Smooth muscle cell (in vitro differentiated cells): ENCODE measurements at regions not wholly inside any gene's neighbourhood (a gene's known extent, or its start where the extent isn't known, plus 50 kb on each side); places are given as distances from the start of the nearest gene placed in this dataset.
A peak's percentile ranks its signal among the peaks of the same experiment; 100 is the strongest.

Experiments
- DNase-seq: peaks from one replicate; lab custom pipeline; 2025; ENCODE audit not compliant: unreplicated experiment; lab: John Stamatoyannopoulos, UW
- H2AFZ ChIP-seq: fragments of 200-600 bp; sonication (generic); 2 replicates; pipeline ENCODE4 v1.6.0; 2016; ENCODE audit warnings: antibody characterized with exemption, low read depth, mild to moderate bottlenecking
- H3F3A ChIP-seq: fragments of 200-600 bp; sonication (generic); 2 replicates; pipeline ENCODE4 v1.6.0; 2017; ENCODE audit warnings: antibody characterized with exemption, low read depth
- H3K27ac ChIP-seq: fragments of 200-600 bp; sonication (generic); 2 replicates; pipeline ENCODE4 v1.5.1; 2016; ENCODE audit warnings: low read depth, mild to moderate bottlenecking
- H3K27me3 ChIP-seq: fragments of 200-600 bp; sonication (generic); 2 replicates; pipeline ENCODE4 v1.6.1; 2016; ENCODE audit warnings: low read depth, mild to moderate bottlenecking
- H3K36me3 ChIP-seq: fragments of 200-600 bp; sonication (generic); 2 replicates; pipeline ENCODE4 v1.5.1; 2016; ENCODE audit warnings: low read depth
- H3K4me1 ChIP-seq: fragments of 200-600 bp; sonication (generic); 2 replicates; pipeline ENCODE4 v1.5.1; 2016; ENCODE audit warnings: low read depth
- H3K4me2 ChIP-seq: fragments of 200-600 bp; sonication (generic); 2 replicates; pipeline ENCODE4 v1.6.0; 2016; ENCODE audit warnings: mild to moderate bottlenecking
- H3K4me3 ChIP-seq: fragments of 200-600 bp; sonication (generic); 2 replicates; pipeline ENCODE4 v1.5.1; 2016; ENCODE audit warnings: mild to moderate bottlenecking
- H3K79me2 ChIP-seq: fragments of 200-600 bp; sonication (generic); 2 replicates; pipeline ENCODE4 v1.6.0; 2016; ENCODE audit warnings: low read depth, mild to moderate bottlenecking
- H3K9ac ChIP-seq: fragments of 200-600 bp; sonication (generic); 2 replicates; pipeline ENCODE4 v1.6.0; 2016; ENCODE audit warnings: low read depth
- H3K9me3 ChIP-seq: fragments of 200-600 bp; sonication (generic); replicated peaks from 2 replicates; pipeline ENCODE4 v1.5.1; 2016; ENCODE audit warnings: low read depth
- H4K20me1 ChIP-seq: fragments of 200-600 bp; sonication (generic); 2 replicates; pipeline ENCODE4 v1.6.0; 2016; ENCODE audit warnings: low read depth
- WGBS: methylation state at CpG from one replicate; pipeline ENCODE4 v1.1.7; 2016; ENCODE audit warnings: low lambda C conversion rate; 5-methylcytosine and 5-hydroxymethylcytosine counted together
- TF ChIP-seq, protein P1 (sequence below): fragments of 200-600 bp; sonication (generic); IDR thresholded peaks from 2 replicates; pipeline ENCODE4 v1.5.1; 2017; ENCODE audit warnings: borderline replicate concordance, mild to moderate bottlenecking, antibody characterized with exemption; ENCODE audit not compliant: insufficient read depth, poor library complexity, severe bottlenecking

GRCh38 chr3:30530084-30530483 lies 76.3 kb upstream of the TGFBR2 start:
- Histone ChIP-seq H2AFZ (no peak overlapping the region), H3K36me3 (no peaks in the 10 kb centered on the region), H3K9ac (no peak overlapping the region), H3K4me2 (no peak overlapping the region), H3K79me2 (no peaks in the 10 kb centered on the region), H3K27ac (no peak overlapping the region), H3F3A (no peaks in the 10 kb centered on the region), H3K4me3 (no peak overlapping the region), H3K27me3 (no peaks in the 10 kb centered on the region), H3K9me3 (no peaks in the 10 kb centered on the region), H4K20me1 (no peaks in the 10 kb centered on the region), H3K4me1 (no peaks in the 10 kb centered on the region)
- TF ChIP-seq, protein P1, sequence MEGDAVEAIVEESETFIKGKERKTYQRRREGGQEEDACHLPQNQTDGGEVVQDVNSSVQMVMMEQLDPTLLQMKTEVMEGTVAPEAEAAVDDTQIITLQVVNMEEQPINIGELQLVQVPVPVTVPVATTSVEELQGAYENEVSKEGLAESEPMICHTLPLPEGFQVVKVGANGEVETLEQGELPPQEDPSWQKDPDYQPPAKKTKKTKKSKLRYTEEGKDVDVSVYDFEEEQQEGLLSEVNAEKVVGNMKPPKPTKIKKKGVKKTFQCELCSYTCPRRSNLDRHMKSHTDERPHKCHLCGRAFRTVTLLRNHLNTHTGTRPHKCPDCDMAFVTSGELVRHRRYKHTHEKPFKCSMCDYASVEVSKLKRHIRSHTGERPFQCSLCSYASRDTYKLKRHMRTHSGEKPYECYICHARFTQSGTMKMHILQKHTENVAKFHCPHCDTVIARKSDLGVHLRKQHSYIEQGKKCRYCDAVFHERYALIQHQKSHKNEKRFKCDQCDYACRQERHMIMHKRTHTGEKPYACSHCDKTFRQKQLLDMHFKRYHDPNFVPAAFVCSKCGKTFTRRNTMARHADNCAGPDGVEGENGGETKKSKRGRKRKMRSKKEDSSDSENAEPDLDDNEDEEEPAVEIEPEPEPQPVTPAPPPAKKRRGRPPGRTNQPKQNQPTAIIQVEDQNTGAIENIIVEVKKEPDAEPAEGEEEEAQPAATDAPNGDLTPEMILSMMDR: no peak
- DNase-seq: no peak
- 100% methylated on average over 1 of the region's 1 CpG for WGBS

DNA sequence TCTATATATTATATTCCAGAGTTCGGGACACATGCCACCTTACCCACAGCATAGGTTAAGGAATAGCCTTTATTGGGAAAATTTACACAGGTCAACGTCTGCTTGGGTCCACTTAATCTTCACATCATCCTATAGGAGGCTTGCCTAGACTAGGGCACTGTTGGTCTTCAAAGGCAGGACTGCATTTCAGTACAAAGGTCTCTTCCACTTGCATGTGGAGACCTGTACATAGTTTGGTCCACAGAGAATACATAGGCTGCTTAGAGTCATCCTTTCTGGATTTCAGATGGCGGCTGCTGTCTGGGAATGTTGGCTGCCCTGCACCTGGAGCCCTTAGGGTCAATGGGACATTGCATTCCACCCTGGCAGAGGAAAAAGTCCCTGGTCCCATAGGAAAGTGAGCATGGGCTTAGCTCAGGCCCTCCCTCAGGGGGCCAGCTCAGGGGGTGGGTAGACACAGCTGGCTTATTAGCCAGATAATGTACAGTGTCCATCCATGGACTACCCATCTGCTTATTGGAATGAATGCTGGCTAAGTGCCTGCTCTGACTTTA lies 75.3 kb upstream of the TGFBR2 start:
- no peak overlapping the region for H3K9ac ChIP-seq
- H3K27me3 ChIP-seq: no peaks in the 10 kb centered on the region
- H3K9me3 ChIP-seq: no peaks in the 10 kb centered on the region
- H3K27ac ChIP-seq: no peak overlapping the region
- 89% methylated on average over 3 of the region's 3 CpGs for WGBS
- no peaks in the 10 kb centered on the region for H3F3A ChIP-seq
- no peak for DNase-seq
- H3K4me1 ChIP-seq: no peaks in the 10 kb centered on the region
- H3K4me2 ChIP-seq: no peak overlapping the region
- TF ChIP-seq, protein P1: no peak
- H4K20me1 ChIP-seq: no peaks in the 10 kb centered on the region
- no peak overlapping the region for H2AFZ ChIP-seq
- H3K4me3 ChIP-seq: no peak overlapping the region
- no peaks in the 10 kb centered on the region for H3K36me3 ChIP-seq
- no peaks in the 10 kb centered on the region for H3K79me2 ChIP-seq

DNA sequence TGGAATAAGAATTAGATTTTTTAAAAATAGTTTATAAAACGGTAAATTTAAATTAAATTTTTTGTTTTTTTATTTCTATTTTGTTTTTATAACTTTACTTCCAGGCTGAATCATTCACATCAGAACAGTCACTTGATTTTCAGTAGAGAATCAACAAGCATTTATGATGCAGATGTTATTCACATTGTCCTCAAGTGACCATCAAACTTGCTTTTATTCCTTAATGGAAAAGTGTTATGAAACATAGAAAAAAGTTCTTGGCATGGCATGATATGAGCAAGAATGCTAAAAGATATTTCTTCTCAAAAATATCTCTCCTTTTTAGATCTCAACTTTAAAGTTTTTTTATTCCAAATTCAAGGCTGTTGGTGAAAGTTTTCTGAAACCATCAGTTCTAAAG lies 70.9 kb upstream of the TGFBR2 start:
- Histone ChIP-seq H3K4me1 (no peaks in the 10 kb centered on the region), H3K9me3 (no peaks in the 10 kb centered on the region), H3K36me3 (no peaks in the 10 kb centered on the region), H3F3A (no peaks in the 10 kb centered on the region), H3K9ac (no peak overlapping the region), H3K4me2 (no peak overlapping the region), H3K4me3 (no peak overlapping the region), H3K27ac (no peak overlapping the region), H3K27me3 (no peaks in the 10 kb centered on the region), H3K79me2 (no peaks in the 10 kb centered on the region), H2AFZ (no peak overlapping the region), H4K20me1 (no peaks in the 10 kb centered on the region)
- DNase-seq: no peak
- WGBS: 91% methylated on average over 1 of the region's 1 CpG
- TF ChIP-seq, protein P1: no peak

GRCh38 chr3:30538791-30539190 lies 67.6 kb upstream of the TGFBR2 start:
- peak overlapping the region; percentile 59 for H3K4me2 ChIP-seq
- no peak overlapping the region for H2AFZ ChIP-seq
- no peaks in the 10 kb centered on the region for H3F3A ChIP-seq
- H3K4me3 ChIP-seq: no peak overlapping the region
- peak overlapping the region; percentile 68 for H3K27ac ChIP-seq
- no peaks in the 10 kb centered on the region for H4K20me1 ChIP-seq
- no peaks in the 10 kb centered on the region for H3K36me3 ChIP-seq
- DNase-seq: no peak
- no peaks in the 10 kb centered on the region for H3K27me3 ChIP-seq
- TF ChIP-seq, protein P1: no peak
- H3K9ac ChIP-seq: no peak overlapping the region
- H3K9me3 ChIP-seq: no peaks in the 10 kb centered on the region
- WGBS: 68% methylated on average over 1 of the region's 1 CpG
- H3K4me1 ChIP-seq: no peaks in the 10 kb centered on the region
- no peaks in the 10 kb centered on the region for H3K79me2 ChIP-seq
